Ovary (tissue), 7 donors: ENCODE measurements at regions not wholly inside any gene's neighbourhood (a gene's known extent, or its start where the extent isn't known, plus 50 kb on each side); places are given as distances from the start of the nearest gene placed in this dataset.

ENCODE experiments used
- DNase-seq, 5 donors: peaks; one replicate each; pipeline ENCODE4 v3.0.0-alpha.2; 2019 to 2020
- H3K27ac ChIP-seq, 2 donors: fragments of 200-600 bp; one replicate each; pipeline versions ENCODE4 v1.5.1 to v1.8.0; 2019 to 2022
- H3K27me3 ChIP-seq: fragments of 200-600 bp; one replicate; pipeline ENCODE4 v1.8.0; 2022
- H3K36me3 ChIP-seq: fragments of 200-600 bp; sonication (generic); one replicate; pipeline ENCODE4 v1.5.1; 2019
- H3K4me1 ChIP-seq: one replicate; pipeline ENCODE4 v1.8.1; 2013; ENCODE audit warnings: mild to moderate bottlenecking, moderate library complexity; ENCODE audit not compliant: insufficient read depth
- H3K4me3 ChIP-seq: fragments of 200-600 bp; sonication (generic); one replicate; pipeline ENCODE4 v1.5.1; 2017
- H3K9me3 ChIP-seq, 2 donors: fragments of 200-600 bp in 1 of 2; sonication (generic) in 1 of 2; one replicate each; pipeline versions ENCODE4 v1.5.1 to v1.8.1; 2013 to 2019; ENCODE audit warnings: mild to moderate bottlenecking in 1 of 2, moderate library complexity in 1 of 2
- EP300 ChIP-seq: sonication (generic); formaldehyde crosslinking; IDR thresholded peaks from one replicate; pipeline ENCODE4 v1.6.1; 2017; ENCODE audit warnings: antibody characterized with exemption
- POLR2A ChIP-seq: fragments of 450-650 bp; IDR thresholded peaks from one replicate; pipeline ENCODE4 v1.6.1; 2017; ENCODE audit warnings: antibody characterized with exemption, mild to moderate bottlenecking, moderate library complexity
- WGBS, 3 donors: extraction: QIAGEN DNeasy Blood & Tissue Kit in 1 of 3; methylation state at CpG; one replicate each; pipeline versions ENCODE4 v1.1.5 to v1.1.7; 2013 to 2017; 5-methylcytosine and 5-hydroxymethylcytosine counted together
- intact Hi-C, 4 donors: fragments of 100-400 bp; cut with DNase I; formaldehyde crosslinking; loops; one replicate each; pipeline versions ENCODE4 v1.11.0 to v1.15.1; 2022 to 2023
- TF ChIP-seq, protein P1 (sequence below), 3 donors: fragments of 450-650 bp in 2 of 3; fragments of 200-600 bp in 1 of 3; IDR thresholded peaks; one replicate each; pipeline versions ENCODE4 v1.5.1 to v1.8.0; 2016 to 2022; ENCODE audit warnings: antibody characterized with exemption in 3 of 3, mild to moderate bottlenecking in 1 of 3
- donor health status: DM: no; HTN: no; CAD: no; lungs with moderate emphysema.
- donor health status: DM: no; HTN: no; CAD: no.
- donor health status: Bipolar disorder and iron deficiency.
- donor health status: DM: no; HTN: no; CAD: no.
- donor health status: DM: yes; HTN: yes; CAD: no.

DNA sequence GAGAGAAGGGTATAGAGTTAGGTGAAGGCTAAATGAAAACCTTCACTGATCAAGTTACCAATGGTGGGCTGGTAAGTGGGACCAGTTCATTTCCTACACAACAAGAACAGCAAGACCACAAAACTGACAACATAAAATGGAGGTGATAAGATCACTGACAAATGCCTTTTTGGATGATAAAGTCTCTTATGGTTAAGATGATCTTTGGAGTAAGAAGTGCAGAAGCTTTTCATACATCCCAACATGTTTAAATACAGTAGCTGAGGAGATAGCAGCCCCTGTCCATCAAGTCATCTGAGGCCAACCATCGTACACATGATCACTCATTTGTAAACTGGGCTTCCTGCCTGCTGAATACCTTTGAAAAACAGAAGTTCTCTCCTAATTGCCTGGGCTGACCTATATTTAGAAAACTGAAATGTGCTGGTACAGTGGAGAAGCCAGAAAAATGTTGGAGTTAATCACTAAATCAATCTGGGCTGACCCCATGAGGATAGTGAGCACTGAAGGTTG lies 259.0 kb upstream of the ZFHX3 start:
- no peak for DNase-seq
- Histone ChIP-seq H3K4me3 (no peak overlapping the region), H3K27ac (no peak overlapping the region), H3K9me3 (no peaks in the 10 kb centered on the region), H3K27me3 (no peaks in the 10 kb centered on the region), H3K36me3 (no peaks in the 10 kb centered on the region), H3K4me1 (no peaks in the 10 kb centered on the region)
- TF ChIP-seq EP300 (no peak), POLR2A (no peak)
- TF ChIP-seq, protein P1, sequence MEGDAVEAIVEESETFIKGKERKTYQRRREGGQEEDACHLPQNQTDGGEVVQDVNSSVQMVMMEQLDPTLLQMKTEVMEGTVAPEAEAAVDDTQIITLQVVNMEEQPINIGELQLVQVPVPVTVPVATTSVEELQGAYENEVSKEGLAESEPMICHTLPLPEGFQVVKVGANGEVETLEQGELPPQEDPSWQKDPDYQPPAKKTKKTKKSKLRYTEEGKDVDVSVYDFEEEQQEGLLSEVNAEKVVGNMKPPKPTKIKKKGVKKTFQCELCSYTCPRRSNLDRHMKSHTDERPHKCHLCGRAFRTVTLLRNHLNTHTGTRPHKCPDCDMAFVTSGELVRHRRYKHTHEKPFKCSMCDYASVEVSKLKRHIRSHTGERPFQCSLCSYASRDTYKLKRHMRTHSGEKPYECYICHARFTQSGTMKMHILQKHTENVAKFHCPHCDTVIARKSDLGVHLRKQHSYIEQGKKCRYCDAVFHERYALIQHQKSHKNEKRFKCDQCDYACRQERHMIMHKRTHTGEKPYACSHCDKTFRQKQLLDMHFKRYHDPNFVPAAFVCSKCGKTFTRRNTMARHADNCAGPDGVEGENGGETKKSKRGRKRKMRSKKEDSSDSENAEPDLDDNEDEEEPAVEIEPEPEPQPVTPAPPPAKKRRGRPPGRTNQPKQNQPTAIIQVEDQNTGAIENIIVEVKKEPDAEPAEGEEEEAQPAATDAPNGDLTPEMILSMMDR (IDR thresholded peaks at IDR 0.05) = no peak
- intact Hi-C loops = no loop called here
- WGBS, 3 donors = 18 to 27% (median 22%) methylated on average over 1 of the region's 1 CpG

- 16 to 28% (median 17%) methylated on average over 14 of the region's 14 CpGs for WGBS, 3 donors
- TF ChIP-seq POLR2A (no peak), EP300 (no peak)
- TF ChIP-seq, protein P1 (IDR thresholded peaks at IDR 0.05) = no peak
- H3K36me3 ChIP-seq = no peaks in the 10 kb centered on the region
- no peak overlapping the region for H3K27ac ChIP-seq
- H3K4me3 ChIP-seq = no peak overlapping the region
- no peaks in the 10 kb centered on the region for H3K4me1 ChIP-seq
- no peaks in the 10 kb centered on the region for H3K9me3 ChIP-seq
- intact Hi-C loops = no loop called here
- no peaks in the 10 kb centered on the region for H3K27me3 ChIP-seq
- no peak for DNase-seq
These were observed 256.3 kb upstream of the ZFHX3 start for GRCh38 chr16:73304008-73304774.

- Histone ChIP-seq H3K4me1 (no peaks in the 10 kb centered on the region), H3K36me3 (no peaks in the 10 kb centered on the region), H3K4me3 (no peak overlapping the region), H3K9me3 (no peaks in the 10 kb centered on the region), H3K27ac (no peak overlapping the region), H3K27me3 (no peaks in the 10 kb centered on the region)
- TF ChIP-seq, protein P1 (IDR thresholded peaks at IDR 0.05) = no peak
- TF ChIP-seq EP300 (no peak), POLR2A (no peak)
- no peak for DNase-seq
- 72 to 92% (median 82%) methylated on average over 3 of the region's 3 CpGs for WGBS, 3 donors
- intact Hi-C loops = no loop called here
These were observed 255.0 kb upstream of the ZFHX3 start for GRCh38 chr16:73302942-73303341.

- DNase-seq = no peak
- Histone ChIP-seq H3K9me3 (no peaks in the 10 kb centered on the region), H3K27ac (no peak overlapping the region), H3K4me1 (no peaks in the 10 kb centered on the region), H3K27me3 (no peaks in the 10 kb centered on the region), H3K4me3 (no peak overlapping the region), H3K36me3 (no peaks in the 10 kb centered on the region)
- TF ChIP-seq EP300 = no peak
- TF ChIP-seq, protein P1 (IDR thresholded peaks at IDR 0.05) = no peak
- TF ChIP-seq POLR2A = no peak
- intact Hi-C loops = no loop called here
- WGBS, 3 donors = 86 to 93% (median 90%) methylated on average over 2 of the region's 2 CpGs
These were observed 254.1 kb upstream of the ZFHX3 start for GRCh38 chr16:73301984-73302383.
